ENCODE measurements at regions not wholly inside any gene's neighbourhood (a gene's known extent, or its start where the extent isn't known, plus 50 kb on each side); places are given as distances from the start of the nearest gene placed in this dataset.
A peak's percentile ranks its signal among the peaks of the same experiment; 100 is the strongest.
"Not testable (repeated sequence)": the region's sequence is repeated elsewhere in the genome, so short reads cannot be mapped to it uniquely, and the experiment has no call there.

DNA sequence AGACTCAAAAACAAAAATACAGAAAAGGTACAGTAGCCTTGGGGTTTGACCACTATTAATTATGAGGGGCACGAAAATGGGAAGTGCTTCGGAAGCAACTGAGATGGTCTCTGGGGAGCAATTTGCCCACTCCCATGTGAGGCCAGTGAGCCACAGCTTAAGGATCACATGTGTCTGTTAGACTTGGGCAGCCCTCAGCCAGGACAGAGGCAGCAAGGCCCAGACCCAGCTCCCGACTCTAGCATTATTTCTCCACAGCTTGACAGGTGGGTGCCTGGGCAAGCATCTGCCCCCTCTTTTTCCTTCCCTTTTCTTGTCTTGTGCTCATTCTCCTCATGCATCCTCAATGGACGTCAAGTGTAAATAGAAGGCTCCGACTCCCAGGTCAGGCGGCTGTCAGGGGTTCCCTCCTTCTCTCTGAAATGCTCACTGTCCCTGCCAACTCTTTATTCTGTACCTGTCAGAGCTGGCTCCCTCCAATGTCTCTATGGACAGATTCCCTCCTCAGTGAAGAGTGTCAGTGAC lies 137.0 kb upstream of the RCN1 start:
- H3K27me3 Mint-ChIP-seq = no peaks in the 10 kb centered on the region
- H3K27ac Mint-ChIP-seq = no peak overlapping the region
- H3K36me3 Mint-ChIP-seq = no peaks in the 10 kb centered on the region
- H3K9me3 Mint-ChIP-seq = no peaks in the 10 kb centered on the region
- peaks cover 4% of the 10 kb centered on the region for H3K4me1 Mint-ChIP-seq
- H3K4me3 Mint-ChIP-seq = no peak overlapping the region

DNA sequence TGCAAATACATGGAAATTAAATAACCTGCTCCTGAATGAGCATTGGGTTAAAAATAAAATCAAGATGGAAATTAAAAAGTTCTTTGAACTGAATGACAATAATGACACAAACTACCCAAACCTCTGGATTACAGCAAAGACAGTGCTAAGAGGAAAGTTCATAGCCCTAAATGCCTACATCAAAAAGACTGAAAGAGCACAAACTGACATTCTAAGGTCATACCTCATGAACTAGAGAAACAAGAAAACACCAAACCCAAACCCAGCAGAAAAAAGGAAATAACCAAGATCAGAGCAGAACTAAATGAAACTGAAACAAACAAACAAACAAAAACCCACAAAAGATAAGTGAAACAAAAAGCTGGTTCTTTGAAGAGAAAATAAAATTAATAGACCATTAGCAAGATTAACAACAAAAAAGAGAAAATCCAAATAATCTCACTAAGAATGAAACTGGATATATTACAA lies 138.6 kb upstream of the PAX6 start:
- not testable (repeated sequence) for H3K27me3 Mint-ChIP-seq, H3K4me1 Mint-ChIP-seq, H3K9me3 Mint-ChIP-seq, H3K27ac Mint-ChIP-seq, H3K36me3 Mint-ChIP-seq, H3K4me3 Mint-ChIP-seq

DNA sequence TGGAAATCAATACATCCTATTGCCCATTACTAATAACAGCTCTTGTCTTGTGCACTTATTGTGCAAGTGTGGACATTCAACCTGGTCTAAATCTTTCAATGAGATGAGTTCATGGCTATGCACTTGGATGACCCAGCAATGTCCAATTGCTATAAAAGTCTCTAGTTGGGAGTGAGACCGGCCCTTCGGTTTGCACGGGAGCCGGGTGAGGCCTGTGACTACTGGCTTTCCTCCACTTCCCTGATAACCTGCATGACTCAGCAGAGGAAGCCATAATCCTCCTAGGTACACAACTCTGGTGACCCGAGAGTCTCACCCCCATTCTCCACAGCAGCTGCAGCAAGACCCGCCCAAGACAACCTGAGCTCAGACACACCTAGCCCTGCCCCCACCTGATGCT lies 135.9 kb upstream of the PAX6 start:
- Mint-ChIP-seq H3K27ac (no peak overlapping the region), H3K36me3 (no peaks in the 10 kb centered on the region), H3K27me3 (peaks cover 2% of the 10 kb centered on the region), H3K9me3 (no peaks in the 10 kb centered on the region), H3K4me1 (no peaks in the 10 kb centered on the region), H3K4me3 (no peak overlapping the region)

DNA sequence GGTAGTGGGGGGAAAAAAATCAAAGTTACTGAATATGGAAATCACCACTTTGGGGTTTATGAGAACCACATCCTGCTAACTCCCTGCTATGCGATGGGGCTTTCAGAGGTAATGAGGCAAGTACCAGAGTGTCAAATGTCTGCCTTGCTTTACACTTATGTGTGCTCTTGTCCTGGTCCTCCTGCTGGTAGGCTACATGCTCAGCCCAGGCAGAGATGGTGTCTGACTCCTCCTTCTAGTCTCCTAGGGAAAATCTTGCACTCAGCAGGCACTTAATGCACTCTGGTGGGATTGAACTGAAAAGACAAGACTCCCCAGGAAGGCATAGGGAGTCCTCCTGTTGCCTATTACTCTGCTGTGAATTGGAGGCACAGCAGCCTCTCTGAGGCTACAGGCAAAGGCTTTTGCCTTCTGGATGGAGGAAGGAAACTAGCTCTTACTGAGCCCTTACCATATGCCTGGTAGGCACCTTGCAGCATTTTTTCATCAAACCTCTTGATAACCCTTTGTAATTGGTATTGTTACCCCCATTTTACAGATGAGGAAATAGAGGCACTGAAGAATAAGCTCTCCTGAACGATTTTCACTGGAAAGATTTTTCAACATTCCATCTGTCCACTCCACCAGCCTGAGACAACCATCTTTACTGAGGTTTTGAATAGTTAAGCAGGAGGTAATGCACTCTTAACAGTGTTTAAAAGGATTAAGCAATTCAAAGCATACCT lies 132.1 kb upstream of the PAX6 start:
- Mint-ChIP-seq H3K27me3 (peaks cover 2% of the 10 kb centered on the region), H3K4me1 (no peaks in the 10 kb centered on the region), H3K9me3 (no peaks in the 10 kb centered on the region), H3K27ac (peak overlapping the region; percentile 49), H3K36me3 (no peaks in the 10 kb centered on the region), H3K4me3 (no peak overlapping the region)

DNA sequence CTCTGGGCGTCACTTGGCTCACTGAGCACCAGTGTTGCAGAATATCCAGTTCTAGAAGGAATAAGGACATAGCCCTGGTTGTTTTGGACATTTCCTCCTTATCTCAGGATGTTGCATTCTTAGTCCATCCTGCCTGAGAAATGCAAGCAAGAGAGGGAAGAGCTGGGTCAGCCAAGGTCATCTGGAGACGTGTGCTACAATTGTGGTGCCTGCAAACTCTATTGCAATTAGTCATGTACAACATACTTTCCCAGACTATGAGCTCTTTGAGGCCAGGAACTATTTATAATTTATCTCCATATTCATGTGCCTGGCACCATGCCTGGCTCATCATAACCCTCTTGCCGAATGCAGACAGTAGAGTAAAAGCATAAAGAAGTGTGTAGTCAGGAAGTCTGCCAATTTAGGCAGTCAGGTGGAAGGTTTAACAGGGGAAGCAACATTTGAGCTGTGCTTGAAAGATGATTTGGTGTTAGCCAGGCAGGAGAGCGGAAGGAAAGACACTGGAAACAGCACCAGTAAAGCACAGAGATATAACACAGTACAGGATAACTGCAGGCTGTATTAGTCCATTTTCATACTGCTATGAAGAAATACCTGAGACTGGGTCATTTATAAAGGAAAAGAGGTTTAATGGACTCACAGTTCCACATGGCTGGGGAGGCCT lies 129.4 kb upstream of the PAX6 start:
- Mint-ChIP-seq H3K4me1 (no peaks in the 10 kb centered on the region), H3K27me3 (peaks cover 4% of the 10 kb centered on the region), H3K9me3 (no peaks in the 10 kb centered on the region), H3K4me3 (no peak overlapping the region), H3K36me3 (no peaks in the 10 kb centered on the region), H3K27ac (no peak overlapping the region)

DNA sequence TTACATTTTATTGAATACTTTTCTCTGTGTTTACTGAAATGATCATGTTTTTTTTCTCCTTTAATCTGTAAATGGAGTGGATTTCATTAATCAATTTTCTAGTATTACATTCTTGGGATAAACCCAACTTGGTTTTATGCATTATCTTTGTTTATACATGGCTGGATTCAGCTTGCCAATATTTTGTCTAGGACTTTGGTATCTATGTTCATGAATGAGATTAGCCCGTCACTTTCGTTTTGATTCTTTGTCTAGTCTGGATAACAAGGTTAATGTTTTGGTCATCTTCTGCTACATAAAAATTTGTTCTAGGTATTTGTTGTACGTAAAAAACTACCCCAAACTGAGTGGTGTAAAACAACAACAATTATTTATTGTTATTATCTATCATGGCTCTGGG lies 127.9 kb upstream of the PAX6 start:
- no peak overlapping the region for H3K27ac Mint-ChIP-seq
- H3K9me3 Mint-ChIP-seq = no peaks in the 10 kb centered on the region
- no peaks in the 10 kb centered on the region for H3K4me1 Mint-ChIP-seq
- H3K27me3 Mint-ChIP-seq = peaks cover 5% of the 10 kb centered on the region
- no peak overlapping the region for H3K4me3 Mint-ChIP-seq
- no peaks in the 10 kb centered on the region for H3K36me3 Mint-ChIP-seq

DNA sequence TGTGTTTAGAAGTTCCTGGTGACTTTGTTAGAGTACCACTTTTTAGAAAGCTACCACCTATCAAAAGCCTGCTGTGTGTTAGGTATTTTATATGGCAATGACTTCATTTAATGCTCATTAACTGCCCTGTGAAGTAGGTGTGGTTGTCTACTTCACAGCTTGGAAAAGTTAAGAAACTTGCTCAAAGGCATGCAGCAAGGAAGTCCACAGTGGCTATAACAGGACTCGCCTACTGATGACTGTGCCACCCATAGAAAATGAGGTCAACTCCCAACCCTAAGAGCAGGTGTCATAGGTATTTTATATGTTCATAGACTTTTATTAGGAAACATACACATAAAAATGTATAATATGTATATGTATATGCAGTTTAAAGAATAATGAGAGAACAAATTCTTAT lies 125.2 kb upstream of the PAX6 start:
- peaks cover 16% of the 10 kb centered on the region for H3K27me3 Mint-ChIP-seq
- H3K27ac Mint-ChIP-seq = no peak overlapping the region
- H3K4me3 Mint-ChIP-seq = no peak overlapping the region
- H3K4me1 Mint-ChIP-seq = no peaks in the 10 kb centered on the region
- H3K9me3 Mint-ChIP-seq = no peaks in the 10 kb centered on the region
- no peaks in the 10 kb centered on the region for H3K36me3 Mint-ChIP-seq

DNA sequence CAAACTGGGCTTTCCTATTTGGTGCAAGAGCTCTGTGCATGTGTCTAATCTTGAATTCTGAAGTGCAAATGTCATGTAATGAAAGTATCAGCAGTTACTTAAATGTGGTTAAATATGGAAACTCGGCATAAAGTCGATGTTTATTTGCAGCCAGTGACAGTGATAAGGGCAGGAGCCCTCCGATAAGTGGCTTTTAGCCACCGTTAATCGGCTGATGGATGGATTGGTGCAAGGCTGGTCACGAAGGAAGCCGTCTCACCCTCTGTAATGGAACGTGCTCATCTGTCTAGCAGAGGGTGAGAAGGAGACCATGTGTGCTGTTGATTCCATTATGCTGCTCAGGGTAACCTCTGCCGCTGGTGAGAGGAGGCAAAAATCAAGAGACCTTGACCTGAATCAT lies 121.8 kb upstream of the PAX6 start:
- peaks cover 17% of the 10 kb centered on the region for H3K27me3 Mint-ChIP-seq
- H3K27ac Mint-ChIP-seq = no peak overlapping the region
- no peaks in the 10 kb centered on the region for H3K9me3 Mint-ChIP-seq
- no peaks in the 10 kb centered on the region for H3K36me3 Mint-ChIP-seq
- H3K4me1 Mint-ChIP-seq = no peaks in the 10 kb centered on the region
- H3K4me3 Mint-ChIP-seq = no peak overlapping the region

DNA sequence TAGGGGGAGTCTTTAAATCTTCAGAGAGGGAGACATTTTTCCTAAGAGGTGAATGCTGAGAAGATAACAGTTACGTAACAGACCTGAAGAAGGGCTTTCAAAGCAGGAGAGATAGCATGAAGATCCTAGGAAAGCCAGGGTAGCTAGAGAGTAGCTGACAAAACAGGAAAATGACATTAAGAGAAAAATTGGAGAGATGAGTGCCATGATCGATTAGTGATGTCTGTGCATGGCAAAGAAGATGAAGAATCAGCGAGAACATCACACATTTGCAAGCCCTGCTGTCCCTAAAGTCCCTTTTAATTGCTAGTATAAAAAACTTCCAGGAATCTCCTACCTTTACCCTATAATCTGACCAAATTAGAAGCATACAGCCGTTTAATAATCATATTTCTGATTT lies 116.9 kb upstream of the PAX6 start:
- Mint-ChIP-seq H3K9me3 (no peaks in the 10 kb centered on the region), H3K36me3 (no peaks in the 10 kb centered on the region), H3K4me3 (no peak overlapping the region), H3K27me3 (peaks cover 13% of the 10 kb centered on the region), H3K27ac (no peak overlapping the region), H3K4me1 (no peaks in the 10 kb centered on the region)

DNA sequence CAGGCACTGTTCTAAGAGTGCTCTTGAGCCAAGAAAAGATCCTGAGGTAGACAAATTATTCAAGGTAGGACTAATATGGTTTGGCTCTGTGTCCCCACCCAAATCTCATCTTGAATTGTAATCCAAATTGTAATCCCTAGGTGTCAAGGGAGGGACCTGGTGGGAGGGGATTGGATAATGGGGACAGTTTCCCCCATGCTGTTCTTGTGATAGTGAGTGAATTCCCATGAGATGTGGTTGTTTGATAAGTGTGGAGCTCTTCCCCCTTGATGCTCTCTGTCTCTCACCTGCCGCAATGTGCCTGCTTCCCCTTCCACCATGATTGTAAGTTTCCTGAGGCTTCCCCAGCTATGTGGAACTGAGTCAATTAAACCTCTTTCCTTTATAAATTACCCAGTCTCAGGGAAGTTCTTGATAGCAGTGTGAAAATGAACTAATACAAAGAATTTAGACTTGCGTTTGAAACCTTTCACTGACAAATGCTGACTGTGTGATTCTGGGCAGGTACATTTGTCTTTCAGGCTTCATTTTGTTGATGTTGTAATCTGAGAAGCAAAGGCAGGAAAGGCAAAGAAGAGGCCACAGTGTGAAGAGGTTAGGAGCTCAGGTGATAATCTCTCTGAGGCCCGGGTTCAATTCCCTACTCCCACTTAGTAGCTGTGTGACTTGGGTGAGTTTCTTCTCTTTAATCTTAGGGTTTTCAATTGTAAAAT lies 115.8 kb upstream of the PAX6 start:
- H3K4me3 Mint-ChIP-seq = no peak overlapping the region
- H3K36me3 Mint-ChIP-seq = no peaks in the 10 kb centered on the region
- no peaks in the 10 kb centered on the region for H3K4me1 Mint-ChIP-seq
- peaks cover 12% of the 10 kb centered on the region for H3K27me3 Mint-ChIP-seq
- no peaks in the 10 kb centered on the region for H3K9me3 Mint-ChIP-seq
- H3K27ac Mint-ChIP-seq = no peak overlapping the region

DNA sequence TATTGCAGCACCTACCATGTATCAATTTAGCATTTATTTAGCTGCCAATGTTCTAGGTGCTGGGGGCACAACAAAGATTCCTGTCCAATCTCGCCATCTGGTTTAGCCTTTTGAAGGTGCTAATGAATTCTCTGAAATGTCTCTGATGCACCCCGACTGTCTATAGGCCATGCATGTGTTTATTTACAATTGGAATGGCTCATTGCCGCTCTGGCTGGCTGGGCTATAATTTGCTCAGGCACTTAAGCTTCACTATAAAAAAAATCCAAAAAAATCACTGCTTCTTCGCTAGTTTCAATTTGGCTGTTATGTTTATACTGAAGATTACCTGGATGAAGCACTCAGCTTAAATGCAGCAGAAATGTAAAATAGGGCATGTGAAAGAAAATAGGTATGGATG lies 115.0 kb upstream of the PAX6 start:
- H3K4me3 Mint-ChIP-seq = no peak overlapping the region
- H3K27me3 Mint-ChIP-seq = peaks cover 13% of the 10 kb centered on the region
- H3K27ac Mint-ChIP-seq = no peak overlapping the region
- H3K4me1 Mint-ChIP-seq = no peaks in the 10 kb centered on the region
- no peaks in the 10 kb centered on the region for H3K9me3 Mint-ChIP-seq
- no peaks in the 10 kb centered on the region for H3K36me3 Mint-ChIP-seq

DNA sequence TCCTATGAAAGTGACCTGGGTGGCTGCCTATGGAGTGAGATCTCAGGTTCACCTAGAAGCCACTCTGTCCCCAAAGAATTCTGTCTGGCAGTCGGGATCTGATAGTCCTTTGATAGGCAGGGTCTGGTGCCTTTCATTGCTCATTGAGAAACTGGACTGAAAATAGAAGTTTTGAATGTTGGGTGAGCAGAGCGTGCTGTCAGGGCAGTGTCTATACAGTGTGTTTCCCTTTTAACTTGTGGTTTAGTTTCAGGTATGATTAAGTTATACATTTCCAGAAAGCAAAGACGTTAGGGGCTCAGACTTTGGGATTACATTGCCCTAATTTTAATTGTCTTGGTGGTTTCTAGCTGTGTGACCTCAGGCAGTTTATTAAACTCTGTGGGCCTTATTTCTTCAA lies 111.3 kb upstream of the PAX6 start:
- no peaks in the 10 kb centered on the region for H3K36me3 Mint-ChIP-seq
- no peaks in the 10 kb centered on the region for H3K9me3 Mint-ChIP-seq
- H3K4me1 Mint-ChIP-seq = no peaks in the 10 kb centered on the region
- peaks cover 16% of the 10 kb centered on the region for H3K27me3 Mint-ChIP-seq
- H3K27ac Mint-ChIP-seq = no peak overlapping the region
- no peak overlapping the region for H3K4me3 Mint-ChIP-seq

DNA sequence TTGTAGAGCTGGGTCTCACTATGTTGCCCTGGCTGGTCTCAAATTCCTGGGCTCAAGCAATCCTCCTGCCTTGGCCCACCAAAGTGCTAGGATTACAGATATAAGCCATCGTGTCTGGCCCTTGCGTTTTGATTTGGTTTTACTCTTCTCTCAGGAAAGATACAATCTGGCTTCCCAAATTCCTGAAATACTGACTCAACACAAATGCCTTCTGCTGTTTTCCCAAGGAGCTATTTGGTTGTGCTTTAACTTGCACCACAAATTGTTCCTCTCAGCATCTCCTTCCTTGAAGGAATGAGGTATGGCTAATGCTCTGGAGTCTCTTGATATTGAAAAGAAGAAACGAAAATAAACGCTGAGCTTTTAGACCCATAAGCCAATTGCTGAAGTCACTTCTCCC lies 110.0 kb upstream of the PAX6 start:
- Mint-ChIP-seq H3K4me3 (no peak overlapping the region), H3K27ac (no peak overlapping the region)

DNA sequence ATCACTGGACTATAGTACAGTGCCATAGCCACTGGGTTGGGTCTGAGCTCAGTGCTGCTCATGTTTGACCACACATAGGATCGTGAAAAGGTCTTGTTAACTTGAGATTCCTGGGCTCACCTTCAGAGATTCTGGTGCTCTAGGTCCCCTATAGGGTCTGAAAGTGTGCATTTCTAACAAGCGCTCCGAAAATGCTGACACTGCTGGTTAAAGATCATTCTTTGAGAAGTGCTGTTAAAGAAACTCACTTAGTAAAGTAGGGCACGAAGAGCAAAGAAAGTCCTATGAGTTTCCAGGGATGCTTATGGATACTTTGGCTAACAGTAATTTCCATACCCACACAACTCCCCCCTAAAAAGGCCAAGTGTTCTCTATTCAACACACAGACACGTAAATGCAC lies 108.1 kb upstream of the PAX6 start:
- H3K27me3 Mint-ChIP-seq = peaks cover 16% of the 10 kb centered on the region
- H3K4me3 Mint-ChIP-seq = no peak overlapping the region
- H3K9me3 Mint-ChIP-seq = no peaks in the 10 kb centered on the region
- no peaks in the 10 kb centered on the region for H3K36me3 Mint-ChIP-seq
- no peaks in the 10 kb centered on the region for H3K4me1 Mint-ChIP-seq
- H3K27ac Mint-ChIP-seq = no peak overlapping the region

More for the DNA sequence above, 110.0 kb upstream of the PAX6 start:
- H3K27me3 Mint-ChIP-seq = peaks cover 16% of the 10 kb centered on the region
- no peaks in the 10 kb centered on the region for H3K36me3 Mint-ChIP-seq
- H3K9me3 Mint-ChIP-seq = no peaks in the 10 kb centered on the region
- no peaks in the 10 kb centered on the region for H3K4me1 Mint-ChIP-seq

DNA sequence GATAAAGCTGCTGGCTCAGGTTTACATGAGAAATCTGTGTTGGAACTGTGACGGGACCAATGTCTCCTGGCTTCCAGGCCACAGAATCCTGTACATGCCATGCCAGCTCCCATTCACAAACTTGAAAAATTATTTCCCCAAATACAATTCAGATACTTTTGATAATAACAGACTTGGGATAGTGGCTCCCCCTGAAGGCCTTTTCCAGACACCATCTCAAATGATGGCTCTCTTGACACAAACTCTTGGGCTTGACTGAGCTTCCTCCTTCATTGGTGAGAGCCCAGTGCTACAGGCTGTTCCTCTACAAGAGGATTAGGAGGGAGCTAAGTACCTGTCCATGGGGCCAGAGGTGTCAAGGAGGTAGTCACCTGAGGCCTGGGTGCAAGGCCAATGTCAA lies 104.7 kb upstream of the PAX6 start:
- H3K27me3 Mint-ChIP-seq = peaks cover 7% of the 10 kb centered on the region
- H3K27ac Mint-ChIP-seq = no peak overlapping the region
- H3K4me3 Mint-ChIP-seq = no peak overlapping the region
- H3K9me3 Mint-ChIP-seq = no peaks in the 10 kb centered on the region
- no peaks in the 10 kb centered on the region for H3K4me1 Mint-ChIP-seq
- no peaks in the 10 kb centered on the region for H3K36me3 Mint-ChIP-seq

DNA sequence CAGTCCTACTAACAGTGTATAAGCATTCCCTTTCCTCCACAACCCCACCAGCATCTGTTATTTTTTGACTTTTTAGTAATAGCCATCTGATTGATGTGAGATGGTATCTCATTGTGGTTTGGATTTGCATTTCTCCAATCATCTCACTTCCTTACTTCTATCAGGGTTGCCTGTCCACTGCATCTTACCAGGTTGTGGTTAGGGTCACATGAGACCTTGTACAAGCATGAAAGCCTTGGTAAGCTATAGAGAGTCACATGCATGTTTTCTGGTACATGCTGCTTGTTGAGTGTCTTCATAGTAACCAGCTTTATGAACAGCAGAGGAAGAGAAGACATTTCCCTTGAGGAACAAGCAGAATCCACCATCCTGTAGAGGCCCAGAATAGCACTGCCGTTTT lies 102.9 kb upstream of the PAX6 start:
- Mint-ChIP-seq H3K4me1 (no peaks in the 10 kb centered on the region), H3K4me3 (no peak overlapping the region), H3K27ac (no peak overlapping the region), H3K27me3 (peaks cover under 1% of the 10 kb centered on the region), H3K36me3 (no peaks in the 10 kb centered on the region), H3K9me3 (no peaks in the 10 kb centered on the region)

Data from activated naive CD4-positive, alpha-beta T cell treated with anti-CD3 and anti-CD28 coated beads, Interleukin-2, amount 50 U/mL, for 24 hours (primary cell).